ENCODE measurements at regions not wholly inside any gene's neighbourhood (a gene's known extent, or its start where the extent isn't known, plus 50 kb on each side); places are given as distances from the start of the nearest gene placed in this dataset.

- TF ChIP-seq GATA2 (IDR thresholded peaks at IDR 0.05; ENCODE audit: low read depth, low read length) (no peak), GATA3 (IDR thresholded peaks at IDR 0.05; ENCODE audit: low read depth, low read length) (no peak)
These were observed 224.7 kb upstream of the FAM78B start for GRCh38 chr1:166391279-166392066.

- no peak for TF ChIP-seq GATA3 (IDR thresholded peaks at IDR 0.05; ENCODE audit: low read depth, low read length)
- no peak for TF ChIP-seq GATA2 (IDR thresholded peaks at IDR 0.05; ENCODE audit: low read depth, low read length)
These were observed 228.9 kb upstream of the FAM78B start for GRCh38 chr1:166395729-166396128.

GRCh38 chr1:166410083-166410385 lies 243.2 kb upstream of the FAM78B start:
- TF ChIP-seq GATA3 (IDR thresholded peaks at IDR 0.05; ENCODE audit: low read depth, low read length) (no peak), GATA2 (IDR thresholded peaks at IDR 0.05; ENCODE audit: low read depth, low read length) (no peak)

GRCh38 chr1:166418344-166418933 lies 251.6 kb upstream of the FAM78B start:
- TF ChIP-seq GATA3 (IDR thresholded peaks at IDR 0.05; ENCODE audit: low read depth, low read length) = no peak
- no peak for TF ChIP-seq GATA2 (IDR thresholded peaks at IDR 0.05; ENCODE audit: low read depth, low read length)

- TF ChIP-seq GATA3 (IDR thresholded peaks at IDR 0.05; ENCODE audit: low read depth, low read length) (no peak), GATA2 (IDR thresholded peaks at IDR 0.05; ENCODE audit: low read depth, low read length) (no peak)
These were observed 265.9 kb upstream of the FAM78B start for GRCh38 chr1:166432655-166433054.

- TF ChIP-seq GATA3 (IDR thresholded peaks at IDR 0.05; ENCODE audit: low read depth, low read length) (no peak), GATA2 (IDR thresholded peaks at IDR 0.05; ENCODE audit: low read depth, low read length) (no peak)
These were observed 290.9 kb upstream of the FAM78B start for GRCh38 chr1:166457700-166458099.

GRCh38 chr1:166464333-166464732 lies 297.5 kb upstream of the FAM78B start:
- TF ChIP-seq GATA3 (IDR thresholded peaks at IDR 0.05; ENCODE audit: low read depth, low read length) = no peak
- no peak for TF ChIP-seq GATA2 (IDR thresholded peaks at IDR 0.05; ENCODE audit: low read depth, low read length)

GRCh38 chr1:166470014-166470413 lies 303.2 kb upstream of the FAM78B start:
- TF ChIP-seq GATA2 (IDR thresholded peaks at IDR 0.05; ENCODE audit: low read depth, low read length) (no peak), GATA3 (IDR thresholded peaks at IDR 0.05; ENCODE audit: low read depth, low read length) (no peak)

- TF ChIP-seq GATA3 (IDR thresholded peaks at IDR 0.05; ENCODE audit: low read depth, low read length) (no peak), GATA2 (IDR thresholded peaks at IDR 0.05; ENCODE audit: low read depth, low read length) (no peak)
These were observed 303.6 kb upstream of the FAM78B start for GRCh38 chr1:166470441-166470840.

- no peak for TF ChIP-seq GATA2 (IDR thresholded peaks at IDR 0.05; ENCODE audit: low read depth, low read length)
- no peak for TF ChIP-seq GATA3 (IDR thresholded peaks at IDR 0.05; ENCODE audit: low read depth, low read length)
These were observed 304.6 kb upstream of the FAM78B start for GRCh38 chr1:166471359-166471758.

- no peak for TF ChIP-seq GATA2 (IDR thresholded peaks at IDR 0.05; ENCODE audit: low read depth, low read length)
- no peak for TF ChIP-seq GATA3 (IDR thresholded peaks at IDR 0.05; ENCODE audit: low read depth, low read length)
These were observed 312.3 kb upstream of the FAM78B start for GRCh38 chr1:166479052-166479631.

GRCh38 chr1:166484471-166484870 lies 317.7 kb upstream of the FAM78B start:
- TF ChIP-seq GATA2 (IDR thresholded peaks at IDR 0.05; ENCODE audit: low read depth, low read length) (no peak), GATA3 (IDR thresholded peaks at IDR 0.05; ENCODE audit: low read depth, low read length) (no peak)

- no peak for TF ChIP-seq GATA2 (IDR thresholded peaks at IDR 0.05; ENCODE audit: low read depth, low read length)
- TF ChIP-seq GATA3 (IDR thresholded peaks at IDR 0.05; ENCODE audit: low read depth, low read length) = no peak
These were observed 318.1 kb upstream of the FAM78B start for GRCh38 chr1:166484871-166485270.

GRCh38 chr1:166485620-166486019 lies 318.8 kb upstream of the FAM78B start:
- TF ChIP-seq GATA2 (IDR thresholded peaks at IDR 0.05; ENCODE audit: low read depth, low read length) = no peak
- no peak for TF ChIP-seq GATA3 (IDR thresholded peaks at IDR 0.05; ENCODE audit: low read depth, low read length)

GRCh38 chr1:166488327-166488726 lies 321.5 kb upstream of the FAM78B start:
- TF ChIP-seq GATA3 (IDR thresholded peaks at IDR 0.05; ENCODE audit: low read depth, low read length) (no peak), GATA2 (IDR thresholded peaks at IDR 0.05; ENCODE audit: low read depth, low read length) (no peak)
